HG02938 (cell line): ENCODE measurements at regions not wholly inside any gene's neighbourhood (a gene's known extent, or its start where the extent isn't known, plus 50 kb on each side); places are given as distances from the start of the nearest gene placed in this dataset.

ENCODE experiments used
- ATAC-seq: cut with Tn5 transposase; IDR thresholded peaks from one replicate; pipeline ENCODE4 v1.9.1; 2021; ENCODE audit warnings: mild to moderate bottlenecking, moderate library complexity; ENCODE audit not compliant: unreplicated experiment

GRCh38 chr2:17085546-17086202 lies 420.0 kb upstream of the CYRIA start:
- ATAC-seq = no peak

- ATAC-seq = no peak
Measured at GRCh38 chr2:17084877-17085276, 419.2 kb upstream of the CYRIA start.

- ATAC-seq = no peak
Measured at GRCh38 chr2:17083902-17084301, 418.3 kb upstream of the CYRIA start.

- no peak for ATAC-seq
Measured at GRCh38 chr2:17079262-17079661, 413.6 kb upstream of the CYRIA start.

GRCh38 chr2:17076533-17076932 lies 410.9 kb upstream of the CYRIA start:
- ATAC-seq = no peak

GRCh38 chr2:17070711-17071110 lies 405.1 kb upstream of the CYRIA start:
- no peak for ATAC-seq

- ATAC-seq = no peak
Measured at GRCh38 chr2:17069564-17069963, 403.9 kb upstream of the CYRIA start.

GRCh38 chr2:17068021-17068420 lies 402.4 kb upstream of the CYRIA start:
- ATAC-seq = no peak

GRCh38 chr2:17065536-17065935 lies 399.9 kb upstream of the CYRIA start:
- no peak for ATAC-seq

GRCh38 chr2:17061028-17061427 lies 395.4 kb upstream of the CYRIA start:
- no peak for ATAC-seq

- ATAC-seq = no peak
Measured at GRCh38 chr2:17059458-17059857, 393.8 kb upstream of the CYRIA start.

- ATAC-seq = no peak
Measured at GRCh38 chr2:17058772-17059402, 393.3 kb upstream of the CYRIA start.

- ATAC-seq = no peak
Measured at GRCh38 chr2:17057109-17058017, 391.7 kb upstream of the CYRIA start.

GRCh38 chr2:17056236-17056635 lies 390.6 kb upstream of the CYRIA start:
- ATAC-seq = no peak

- ATAC-seq = no peak
Measured at GRCh38 chr2:17052001-17052400, 386.4 kb upstream of the CYRIA start.

- ATAC-seq = no peak
Measured at GRCh38 chr2:17051538-17051937, 385.9 kb upstream of the CYRIA start.

GRCh38 chr2:17043173-17043572 lies 377.5 kb upstream of the CYRIA start:
- ATAC-seq = no peak

GRCh38 chr2:17036361-17036760 lies 370.7 kb upstream of the CYRIA start:
- no peak for ATAC-seq

GRCh38 chr2:17035010-17035409 lies 369.4 kb upstream of the CYRIA start:
- ATAC-seq = no peak

- ATAC-seq = no peak
Measured at GRCh38 chr2:17030047-17030446, 364.4 kb upstream of the CYRIA start.

GRCh38 chr2:17012297-17012696 lies 346.7 kb upstream of the CYRIA start:
- ATAC-seq = no peak

- ATAC-seq = no peak
Measured at GRCh38 chr2:17010104-17010503, 344.5 kb upstream of the CYRIA start.
